HUDEP-2 (cell line): ENCODE measurements at regions not wholly inside any gene's neighbourhood (a gene's known extent, or its start where the extent isn't known, plus 50 kb on each side); places are given as distances from the start of the nearest gene placed in this dataset.

Experiments
- DNase-seq, 76 experiments: peaks; one replicate each; lab custom pipeline; 2025; ENCODE audit not compliant: unreplicated experiment in 76 of 76; lab: John Stamatoyannopoulos, UW

DNA sequence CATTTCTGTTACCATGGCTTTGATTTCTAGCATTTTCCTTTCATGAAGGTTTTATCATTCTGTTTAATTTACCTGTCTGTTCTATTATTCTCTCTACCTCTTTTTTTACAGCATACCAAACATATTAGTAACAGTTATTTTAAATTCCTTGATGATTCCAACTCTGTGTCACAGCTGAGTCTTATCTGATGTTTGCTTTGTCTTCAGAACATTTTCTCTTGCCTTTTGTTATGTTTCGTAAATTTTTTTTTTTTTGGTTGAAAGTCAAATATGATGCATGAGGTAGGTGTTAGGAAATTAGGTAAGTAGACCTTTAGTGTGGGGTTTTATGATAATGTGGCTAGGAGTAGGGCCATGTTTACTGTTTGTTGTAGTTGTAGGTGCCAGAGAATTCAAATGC, 496.4 kb downstream of the FOXG1 start:
- no peak for DNase-seq

DNA sequence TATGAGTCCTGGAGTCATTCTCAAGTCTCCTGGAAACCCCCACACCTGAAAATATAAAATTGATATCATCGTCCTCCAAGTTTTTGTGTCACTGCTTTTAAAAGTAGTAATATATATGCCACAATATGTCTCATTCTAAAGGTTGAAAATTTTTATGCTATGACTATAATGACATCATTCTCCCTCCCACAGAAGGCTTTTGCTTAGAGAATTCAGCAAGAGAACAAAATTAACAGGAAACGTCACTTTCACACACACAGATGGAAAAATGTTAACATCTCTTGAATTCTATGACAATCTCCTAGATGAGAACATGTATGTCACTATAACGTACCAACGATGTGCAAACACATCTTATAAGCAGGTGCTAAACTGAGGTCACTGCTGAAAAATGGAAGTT, 498.3 kb downstream of the FOXG1 start:
- DNase-seq = no peak

DNA sequence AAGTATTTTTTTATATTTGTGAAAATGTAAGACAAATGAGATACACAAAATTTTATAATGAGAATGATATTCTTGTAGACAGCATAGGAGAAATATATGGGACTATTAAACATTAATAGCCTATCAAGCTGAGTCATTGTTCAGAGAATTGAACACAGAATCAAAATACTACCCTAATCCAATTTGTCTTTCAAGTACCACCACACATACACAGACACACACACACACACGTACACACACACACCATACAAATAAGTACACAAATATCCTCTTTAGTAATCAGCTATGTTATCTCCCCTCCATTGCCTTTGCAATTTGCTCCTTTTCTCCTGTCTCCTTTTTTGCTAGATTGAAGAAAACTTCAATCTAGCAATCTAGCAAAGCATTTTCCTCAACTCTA, 499.3 kb downstream of the FOXG1 start:
- DNase-seq = no peak

GRCh38 chr14:29271669-29272068, 505.1 kb downstream of the FOXG1 start:
- no peak for DNase-seq

DNA sequence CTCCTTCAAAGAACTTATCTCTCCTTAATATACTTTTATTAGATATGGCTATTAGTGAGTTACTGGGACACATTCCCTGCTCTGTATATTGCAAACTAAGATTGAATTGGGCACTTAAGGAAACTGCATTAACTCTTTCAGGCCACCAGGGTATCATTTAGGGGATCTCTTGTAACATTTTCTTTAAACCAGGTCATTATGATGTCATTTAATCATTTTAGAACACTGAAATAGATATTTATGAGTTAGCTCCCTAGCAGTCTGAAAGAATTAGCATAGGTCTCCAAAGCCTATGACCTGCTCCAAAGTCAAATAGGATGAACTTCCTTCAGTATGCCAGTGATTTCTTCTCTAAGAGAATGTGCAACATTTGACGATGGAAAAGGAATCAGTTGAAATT, 506.9 kb downstream of the FOXG1 start:
- no peak for DNase-seq

DNA sequence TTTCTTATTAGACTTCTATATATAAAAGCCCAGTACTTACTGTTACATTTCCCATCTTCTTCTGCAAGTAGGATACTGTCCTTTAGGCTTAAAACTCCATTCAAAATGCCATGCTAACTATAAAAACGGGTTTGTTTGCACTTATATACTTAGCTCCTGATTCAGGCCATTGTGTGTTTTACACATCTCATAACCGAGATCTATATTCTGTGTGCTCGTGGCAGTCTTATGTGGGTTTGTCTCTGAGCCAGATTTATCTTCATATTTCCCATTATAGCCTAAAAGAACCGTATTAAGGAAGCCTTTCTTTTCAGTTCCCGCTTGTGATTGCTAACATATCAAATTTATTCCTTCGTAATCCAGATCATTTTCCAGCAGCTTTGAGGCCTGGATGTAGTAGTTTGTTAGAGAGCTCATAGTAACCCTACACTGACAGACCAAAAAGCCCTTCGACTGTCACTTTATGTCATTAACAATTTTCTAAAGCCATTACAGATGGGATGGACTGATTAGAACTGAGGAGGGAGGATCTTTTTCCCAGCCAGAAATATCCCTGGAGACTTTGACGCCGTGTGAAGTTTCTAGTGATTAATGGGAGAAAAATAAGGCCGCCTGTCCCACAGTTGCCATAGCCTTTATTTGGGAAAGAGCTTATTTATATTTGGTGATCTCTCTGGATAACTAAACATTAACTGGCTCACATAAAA, 508.5 kb downstream of the FOXG1 start:
- no peak for DNase-seq

GRCh38 chr14:29278301-29279263, 512.0 kb downstream of the FOXG1 start:
- DNase-seq = no peak

- no peak for DNase-seq
Observed at GRCh38 chr14:29282169-29282568, 515.6 kb downstream of the FOXG1 start.

GRCh38 chr14:29290441-29290840, 523.9 kb downstream of the FOXG1 start:
- no peak for DNase-seq

DNA sequence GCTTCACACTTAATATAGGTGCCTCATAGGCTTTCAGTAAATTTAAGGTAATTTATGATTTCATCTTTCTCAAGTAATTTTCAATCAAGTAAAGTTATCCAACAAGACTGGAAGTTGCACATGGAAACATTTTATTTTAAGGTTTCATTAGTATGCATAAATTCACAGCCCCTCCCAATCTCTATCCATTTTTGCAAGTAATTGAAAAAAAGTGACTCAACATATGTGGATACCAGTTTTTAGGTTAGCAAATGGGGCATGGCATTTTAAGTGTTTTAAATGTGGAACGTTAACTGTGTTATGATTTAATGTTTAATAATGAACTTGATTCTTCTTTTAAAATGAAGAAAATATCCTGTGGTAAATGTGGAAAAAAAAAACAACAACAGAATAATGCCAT, 532.8 kb downstream of the FOXG1 start:
- DNase-seq = no peak

DNA sequence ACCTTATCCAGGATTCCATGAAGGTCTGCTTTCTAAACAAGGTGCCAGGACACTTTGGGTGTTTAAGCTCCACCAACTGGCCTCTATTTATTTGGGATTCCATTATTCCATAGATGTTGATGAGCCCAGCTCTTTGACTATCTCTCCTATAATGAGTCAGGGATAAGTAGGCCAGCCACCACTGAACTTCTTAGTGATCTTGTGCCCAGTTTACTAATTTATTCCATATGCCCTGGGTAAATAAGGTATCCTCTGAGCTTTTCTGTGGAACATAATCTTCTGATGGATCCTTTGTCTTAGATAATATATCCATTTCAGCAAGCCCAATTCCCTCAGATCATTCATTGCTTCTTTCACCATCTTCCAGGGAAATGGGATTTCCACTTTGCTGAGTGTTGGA, 535.0 kb downstream of the FOXG1 start:
- DNase-seq = no peak

GRCh38 chr14:29310210-29310609, 543.6 kb downstream of the FOXG1 start:
- no peak for DNase-seq

- DNase-seq = no peak
Observed at GRCh38 chr14:29310757-29311156, 544.2 kb downstream of the FOXG1 start.

DNA sequence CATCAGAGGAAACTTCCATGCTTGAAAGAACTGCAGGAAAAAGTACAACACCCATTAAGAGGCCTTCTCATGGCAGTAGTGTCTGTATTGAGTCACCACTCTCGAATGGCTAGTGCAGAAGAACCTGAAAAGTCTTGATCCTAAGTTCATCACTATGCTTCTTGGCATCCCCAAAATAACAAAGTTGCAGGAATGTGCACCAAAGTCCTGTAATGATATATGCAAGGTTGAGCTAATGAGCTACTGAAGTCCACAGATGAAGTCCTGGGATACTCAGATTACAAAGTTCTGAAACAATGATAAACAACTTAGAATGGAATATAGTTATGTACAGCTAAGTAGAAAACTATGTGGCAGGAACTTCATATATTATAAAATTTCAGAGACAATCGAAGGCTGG, 545.4 kb downstream of the FOXG1 start:
- DNase-seq = no peak

DNA sequence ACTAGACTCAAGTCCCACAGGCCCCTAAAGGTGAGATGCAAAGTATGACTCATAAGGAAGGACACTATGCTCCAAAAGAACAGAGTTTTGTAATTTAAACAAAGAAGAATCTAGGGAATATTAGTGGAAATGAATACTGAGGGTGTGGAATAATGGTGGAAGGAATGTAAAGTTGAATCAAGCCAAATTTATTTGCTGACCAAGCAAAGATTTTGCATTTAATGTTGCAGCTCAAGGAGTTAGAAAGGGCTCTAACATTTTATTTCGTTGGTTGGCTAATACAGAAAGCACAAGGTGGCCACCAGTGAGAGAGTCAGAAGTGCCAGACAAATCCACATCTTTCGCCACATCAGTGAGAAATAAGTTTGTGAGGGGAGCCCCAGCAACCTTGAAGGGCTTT, 550.3 kb downstream of the FOXG1 start:
- no peak for DNase-seq

GRCh38 chr14:29317423-29317822, 550.8 kb downstream of the FOXG1 start:
- no peak for DNase-seq

GRCh38 chr14:29320286-29320685, 553.7 kb downstream of the FOXG1 start:
- DNase-seq = no peak

GRCh38 chr14:29321646-29322045, 555.1 kb downstream of the FOXG1 start:
- DNase-seq = no peak

DNA sequence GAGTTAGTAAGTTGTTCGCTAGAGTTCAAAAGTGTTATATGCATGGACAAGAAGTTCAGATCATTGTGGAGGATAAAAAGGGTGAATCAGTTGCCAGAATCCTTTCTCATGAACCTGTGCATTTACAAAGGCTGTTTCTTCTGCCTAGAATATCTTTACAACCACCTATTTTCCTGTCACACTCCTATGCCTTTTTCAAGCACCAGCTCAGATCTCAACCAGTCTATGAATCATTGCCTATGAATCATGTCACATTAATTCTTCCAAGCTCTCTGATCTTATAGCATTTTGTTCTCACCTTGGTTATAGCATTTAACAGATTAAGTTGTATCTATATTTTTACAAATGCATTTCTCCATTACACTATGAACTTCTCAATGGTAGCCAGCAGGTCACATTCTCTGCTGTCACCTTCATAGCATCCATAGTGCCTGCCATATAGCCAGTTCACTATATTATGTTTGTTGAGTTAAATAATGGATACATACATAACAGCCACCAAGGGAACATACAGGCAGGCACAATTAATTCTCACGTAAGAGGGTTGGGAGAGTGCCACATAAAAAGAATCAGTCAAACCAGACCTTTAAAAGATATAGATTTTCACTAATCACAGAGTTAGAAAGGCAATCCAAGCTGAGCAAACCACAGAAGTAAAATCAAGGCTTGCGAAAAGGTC, 573.0 kb downstream of the FOXG1 start:
- no peak for DNase-seq

GRCh38 chr14:29348504-29348903, 579.1 kb downstream of the PRKD1 start:
- DNase-seq = no peak

DNA sequence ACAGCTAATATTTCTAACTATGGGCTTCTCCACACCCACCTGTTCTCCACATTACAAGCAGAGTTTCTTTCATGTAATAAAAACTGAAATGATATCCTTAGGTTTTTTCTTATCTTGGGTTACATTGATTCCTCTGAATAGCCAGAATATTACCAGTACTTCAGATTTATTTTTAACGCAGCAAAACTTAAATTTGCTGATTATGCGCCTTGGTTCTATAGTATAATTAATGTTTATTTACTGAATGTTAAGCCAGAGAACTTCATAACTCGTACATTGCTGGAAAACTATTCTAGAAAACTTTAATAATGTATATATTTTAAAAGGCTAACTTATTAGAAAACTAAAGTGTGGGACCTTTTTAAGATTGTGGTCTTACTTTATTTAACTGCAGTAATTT, 577.2 kb downstream of the PRKD1 start:
- DNase-seq = no peak
